Lower leg skin (tissue), 4 donors: ENCODE measurements at regions not wholly inside any gene's neighbourhood (a gene's known extent, or its start where the extent isn't known, plus 50 kb on each side); places are given as distances from the start of the nearest gene placed in this dataset.

ENCODE experiments used
- DNase-seq, 2 donors: peaks; one replicate each; pipeline ENCODE4 v3.0.0-alpha.2; 2019; ENCODE audit warnings: low spot score in 2 of 2
- H3K4me3 ChIP-seq: fragments of 200-600 bp; sonication (generic); 2 replicates; pipeline ENCODE4 v1.5.1; 2017; ENCODE audit warnings: mild to moderate bottlenecking, low read depth; ENCODE audit not compliant: poor library complexity, severe bottlenecking
- CTCF ChIP-seq, 3 donors: fragments of 450-650 bp; IDR thresholded peaks; one replicate each; pipeline ENCODE4 v1.5.1; 2016; ENCODE audit warnings: antibody characterized with exemption in 3 of 3, mild to moderate bottlenecking in 3 of 3, moderate library complexity in 2 of 3
- POLR2A ChIP-seq, 2 donors: fragments of 450-650 bp; IDR thresholded peaks; one replicate each; pipeline ENCODE4 v1.6.1; 2016 to 2017; ENCODE audit warnings: antibody characterized with exemption in 2 of 2, mild to moderate bottlenecking in 1 of 2, moderate library complexity in 1 of 2
- WGBS, 2 donors: methylation state at CpG; one replicate each; pipeline ENCODE4 v1.1.5; 2018; 5-methylcytosine and 5-hydroxymethylcytosine counted together
- intact Hi-C: fragments of 100-400 bp; cut with DNase I; formaldehyde crosslinking; loops from one replicate; pipeline ENCODE4 v1.15.0; 2023; ENCODE audit warnings: low total_unique reads

GRCh38 chr4:138014590-138015288, 227.4 kb downstream of the SLC7A11 start:
- 85 to 86% methylated on average over 6 of the region's 6 CpGs for WGBS, 2 donors
- H3K4me3 ChIP-seq = no peak overlapping the region
- no peak for TF ChIP-seq POLR2A (IDR thresholded peaks at IDR 0.05)
- intact Hi-C loops = no loop called here
- DNase-seq = no peak

GRCh38 chr4:138013625-138014024, 228.5 kb downstream of the SLC7A11 start:
- no peak overlapping the region for H3K4me3 ChIP-seq
- DNase-seq = no peak
- intact Hi-C loops = no loop called here
- 56 to 73% methylated on average over 3 of the region's 3 CpGs for WGBS, 2 donors
- no peak for TF ChIP-seq CTCF (IDR thresholded peaks at IDR 0.05)

GRCh38 chr4:138010639-138011038, 231.5 kb downstream of the SLC7A11 start:
- intact Hi-C loops = no loop called here

GRCh38 chr4:138007572-138007971, 234.6 kb downstream of the SLC7A11 start:
- TF ChIP-seq CTCF (IDR thresholded peaks at IDR 0.05) (no peak), POLR2A (IDR thresholded peaks at IDR 0.05) (no peak)
- WGBS, 2 donors = 87 to 89% methylated on average over 1 of the region's 1 CpG
- intact Hi-C loops = no loop called here

More at GRCh38 chr4:138010639-138011038, 231.5 kb downstream of the SLC7A11 start:
- H3K4me3 ChIP-seq = no peak overlapping the region
- no peak for TF ChIP-seq POLR2A (IDR thresholded peaks at IDR 0.05)
- no peak for TF ChIP-seq CTCF (IDR thresholded peaks at IDR 0.05)
- no peak for DNase-seq

GRCh38 chr4:138005486-138005885, 236.7 kb downstream of the SLC7A11 start:
- no peak overlapping the region for H3K4me3 ChIP-seq
- intact Hi-C loops = no loop called here
- DNase-seq = no peak
- 67 to 74% methylated on average over 1 of the region's 1 CpG for WGBS, 2 donors
- no peak for TF ChIP-seq CTCF (IDR thresholded peaks at IDR 0.05)
- no peak for TF ChIP-seq POLR2A (IDR thresholded peaks at IDR 0.05)

More at GRCh38 chr4:138007572-138007971, 234.6 kb downstream of the SLC7A11 start:
- no peak for DNase-seq
- H3K4me3 ChIP-seq = no peak overlapping the region

GRCh38 chr4:138003248-138003647, 238.9 kb downstream of the SLC7A11 start:
- TF ChIP-seq POLR2A (IDR thresholded peaks at IDR 0.05) (no peak), CTCF (IDR thresholded peaks at IDR 0.05) (no peak)
- H3K4me3 ChIP-seq = no peak overlapping the region
- DNase-seq = no peak
- intact Hi-C loops = no loop called here
